SK-N-MC (cell line): ENCODE measurements at regions not wholly inside any gene's neighbourhood (a gene's known extent, or its start where the extent isn't known, plus 50 kb on each side); places are given as distances from the start of the nearest gene placed in this dataset.

ENCODE experiments used
- FOXP2 ChIP-seq: optimal IDR thresholded peaks from 2 replicates; pipeline ENCODE3; 2011; ENCODE audit warnings: mild to moderate bottlenecking, moderate library complexity; ENCODE audit not compliant: insufficient read depth; ENCODE audit errors: extremely low read length, control extremely low read depth
- POLR2AphosphoS5 ChIP-seq: IDR thresholded peaks from 2 replicates; pipeline ENCODE4 v1.6.1; 2012; ENCODE audit warnings: mild to moderate bottlenecking, low read depth, low read length, borderline replicate concordance

- TF ChIP-seq FOXP2 (no peak), POLR2AphosphoS5 (no peak)
These were observed 85.3 kb downstream of the CNTN3 start for GRCh38 chr3:74529145-74529544.
